GM10847 (cell line): ENCODE measurements at regions not wholly inside any gene's neighbourhood (a gene's known extent, or its start where the extent isn't known, plus 50 kb on each side); places are given as distances from the start of the nearest gene placed in this dataset.

Experiments used
- POLR2A ChIP-seq: IDR thresholded peaks from 2 replicates; pipeline ENCODE4 v1.6.1; 2011; ENCODE audit not compliant: insufficient read length; ENCODE audit errors: extremely low read depth

- no peak for TF ChIP-seq POLR2A
Measured at GRCh38 chr14:101325319-101325718, 236.0 kb upstream of the DIO3 start.

DNA sequence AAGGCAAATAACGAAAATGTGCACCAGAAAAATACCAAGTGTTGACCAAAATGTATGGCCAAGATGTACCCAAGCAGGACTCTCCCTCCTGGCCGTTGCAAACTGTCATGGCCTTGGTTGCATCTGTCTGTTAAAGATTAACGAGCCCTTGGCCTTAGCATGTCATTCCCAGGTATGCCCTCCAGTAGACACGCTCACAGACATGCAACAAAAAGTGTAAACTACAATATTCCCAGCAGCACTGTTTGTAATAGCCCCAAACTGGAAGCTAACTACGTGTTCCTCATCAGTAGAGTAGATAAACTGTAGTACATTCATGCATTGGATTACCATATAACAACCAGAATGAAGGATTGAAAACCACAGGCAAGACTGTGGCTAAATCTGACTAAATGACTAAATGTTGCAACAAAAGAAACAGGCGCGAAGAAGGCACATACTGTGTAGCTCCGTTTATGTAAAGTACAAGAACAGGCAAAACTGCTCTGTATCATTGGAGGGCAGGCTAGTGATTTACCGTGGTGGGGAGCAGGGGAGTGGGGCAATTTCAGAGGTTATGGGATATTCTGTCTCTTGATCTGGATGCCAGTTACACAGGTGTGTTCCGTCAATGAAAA, 232.8 kb upstream of the DIO3 start:
- TF ChIP-seq POLR2A = no peak

- TF ChIP-seq POLR2A = no peak
Measured at GRCh38 chr14:101330416-101331140, 230.7 kb upstream of the DIO3 start.

DNA sequence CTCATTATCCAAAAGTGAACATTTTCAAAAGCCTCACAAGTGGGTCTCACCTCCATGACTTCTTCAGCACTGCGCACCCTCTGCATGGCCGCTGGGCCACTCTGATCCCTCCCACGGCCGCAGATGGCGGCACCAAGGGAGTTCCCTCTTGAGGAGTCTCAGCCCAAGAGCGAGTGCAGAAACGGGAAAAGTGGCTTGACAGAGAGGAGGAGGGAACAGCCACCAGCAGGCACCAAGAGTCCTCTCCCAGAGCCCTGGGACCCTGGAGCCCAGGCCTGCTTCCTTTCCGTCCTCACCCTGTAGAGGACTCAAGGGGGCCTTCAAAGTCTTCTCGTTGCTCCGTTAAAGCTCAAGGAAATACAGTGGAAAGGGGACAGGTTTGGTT, 230.2 kb upstream of the DIO3 start:
- no peak for TF ChIP-seq POLR2A

DNA sequence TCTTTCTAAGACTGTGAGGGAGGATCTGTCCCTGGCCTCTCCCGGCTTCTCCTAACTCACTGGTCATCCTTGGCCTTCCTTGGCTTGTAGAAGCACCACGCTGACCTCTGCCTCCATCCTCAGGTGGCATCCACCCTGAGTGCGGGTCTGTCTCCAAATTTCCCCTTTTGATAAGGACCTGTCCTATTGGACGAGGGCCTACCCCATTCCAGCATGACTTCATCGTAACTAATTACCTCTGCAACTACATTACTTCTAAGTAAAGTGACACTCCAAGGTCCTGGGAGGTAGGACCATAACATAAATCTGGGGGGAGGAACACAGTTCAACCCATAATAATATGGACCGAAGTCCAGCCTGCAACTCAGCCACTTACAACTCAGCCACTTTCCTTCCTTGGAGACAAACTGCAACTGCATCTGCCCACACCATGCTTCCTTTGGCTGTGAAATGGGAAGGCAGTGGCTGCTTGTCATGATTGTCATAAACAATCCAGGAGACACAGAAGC, 229.6 kb upstream of the DIO3 start:
- TF ChIP-seq POLR2A = no peak

GRCh38 chr14:101332281-101332680, 229.0 kb upstream of the DIO3 start:
- TF ChIP-seq POLR2A = no peak

GRCh38 chr14:101333335-101334280, 227.7 kb upstream of the DIO3 start:
- no peak for TF ChIP-seq POLR2A

- no peak for TF ChIP-seq POLR2A
Measured at GRCh38 chr14:101334656-101335055, 226.6 kb upstream of the DIO3 start.

DNA sequence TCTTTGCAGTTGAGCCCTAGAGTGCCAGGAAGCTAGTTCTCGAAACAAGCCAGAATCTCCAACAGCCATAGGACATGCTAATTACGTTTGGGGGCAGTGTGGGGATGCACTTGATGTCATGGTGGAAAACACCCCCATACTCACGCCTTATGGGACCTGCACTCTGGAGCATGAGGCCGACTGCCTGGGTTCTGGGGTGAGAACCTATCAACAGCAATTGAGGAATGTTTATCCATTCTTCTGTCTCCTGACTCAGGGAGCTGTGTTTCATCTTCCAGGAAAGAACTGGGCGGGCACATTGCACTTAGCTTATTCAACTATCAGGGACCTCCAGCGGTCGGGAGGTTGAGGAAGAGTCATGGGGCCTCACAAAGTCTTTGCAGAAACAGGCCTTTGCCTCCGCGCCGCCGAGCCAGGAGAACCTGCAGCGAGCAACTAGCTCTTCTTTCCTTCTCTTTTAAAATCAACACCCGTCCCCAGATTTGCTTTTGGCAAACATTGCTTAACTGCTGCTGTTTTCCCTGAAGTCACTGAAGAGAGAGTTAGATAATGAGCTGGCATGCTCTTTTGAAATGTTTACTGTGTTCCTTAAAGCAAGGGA, 226.1 kb upstream of the DIO3 start:
- TF ChIP-seq POLR2A = no peak

DNA sequence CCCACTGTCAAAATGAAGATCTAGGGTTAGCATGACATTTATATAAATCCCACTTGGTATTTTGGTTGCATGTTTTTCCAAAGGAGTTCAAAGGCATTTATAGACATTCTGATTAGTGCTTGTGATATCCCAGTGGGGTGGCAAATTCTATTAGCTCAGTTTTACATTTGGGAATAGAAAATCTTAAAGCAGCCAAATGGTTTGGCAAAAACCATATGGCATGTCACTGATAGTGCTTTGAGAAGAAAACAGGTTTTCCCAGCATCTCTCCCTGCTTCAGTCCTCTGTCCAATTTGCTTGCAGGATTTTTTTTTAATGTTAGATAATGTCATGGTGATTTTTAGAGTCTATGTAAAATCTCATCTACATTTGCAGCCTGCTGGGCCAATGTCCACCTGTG, 225.1 kb upstream of the DIO3 start:
- no peak for TF ChIP-seq POLR2A

DNA sequence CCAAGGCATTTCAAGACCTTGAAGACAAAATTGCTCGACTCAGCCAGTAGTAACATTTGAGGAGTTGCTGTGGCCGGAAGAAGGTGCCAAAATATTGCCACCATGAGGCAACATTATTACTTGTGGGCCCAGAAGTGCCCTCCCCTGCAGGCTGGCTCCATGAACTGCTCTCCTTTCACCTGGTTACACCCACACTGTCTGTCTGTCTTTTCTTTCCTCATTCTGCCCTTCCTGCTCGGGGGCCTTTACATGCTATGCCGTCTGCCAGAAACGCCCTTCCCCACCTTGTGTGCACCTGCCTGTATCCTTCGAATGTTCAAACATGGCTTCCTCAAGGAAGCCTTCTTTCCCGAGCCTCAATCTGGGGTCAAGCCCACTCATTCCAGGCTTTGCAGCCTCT, 224.2 kb upstream of the DIO3 start:
- TF ChIP-seq POLR2A = no peak

DNA sequence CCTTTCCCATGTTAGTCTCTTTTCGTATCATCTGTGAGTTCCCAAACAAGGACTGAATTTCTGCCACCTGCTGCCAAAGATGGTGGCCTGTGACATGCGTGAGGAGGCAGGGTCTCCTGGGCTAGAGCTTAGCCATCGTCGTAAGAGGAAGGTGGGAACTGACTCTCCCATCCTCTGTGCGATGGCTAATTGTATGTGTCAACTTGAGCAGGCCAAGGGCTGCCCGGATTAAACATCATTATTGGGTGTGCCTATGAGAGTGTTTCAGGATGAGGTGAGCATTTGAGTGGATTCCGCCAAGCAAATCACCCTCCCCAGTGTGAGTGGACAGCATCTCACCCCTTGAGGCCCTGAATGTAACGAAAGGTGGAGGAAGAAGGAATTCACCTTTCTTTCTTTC, 220.7 kb upstream of the DIO3 start:
- TF ChIP-seq POLR2A = no peak

GRCh38 chr14:101347893-101348777, 213.2 kb upstream of the DIO3 start:
- no peak for TF ChIP-seq POLR2A

- TF ChIP-seq POLR2A = no peak
Measured at GRCh38 chr14:101349108-101349507, 212.2 kb upstream of the DIO3 start.
